ENCODE measurements at regions not wholly inside any gene's neighbourhood (a gene's known extent, or its start where the extent isn't known, plus 50 kb on each side); places are given as distances from the start of the nearest gene placed in this dataset.
"Not testable (repeated sequence)": the region's sequence is repeated elsewhere in the genome, so short reads cannot be mapped to it uniquely, and the experiment has no call there.

DNA sequence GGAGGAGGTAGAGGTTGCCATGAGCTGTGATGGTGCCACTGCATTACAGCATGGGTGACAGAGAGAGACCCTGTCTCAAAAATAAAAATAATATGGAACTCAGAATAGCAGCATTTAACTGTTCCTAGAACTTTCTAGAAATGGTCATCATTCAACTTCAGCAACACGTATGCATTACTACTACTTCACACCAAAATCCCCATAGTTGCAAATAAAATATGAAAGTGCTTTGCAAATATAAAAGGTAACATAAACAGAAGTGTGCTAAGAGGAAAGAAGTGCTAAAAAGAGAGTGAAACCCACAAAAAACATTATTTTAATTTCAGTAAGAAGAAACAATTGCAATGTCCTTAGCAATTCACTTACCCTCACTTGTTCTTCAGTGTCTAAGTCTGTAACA lies 169.7 kb upstream of the NUDT4 start:
- intact Hi-C loops (cut with micrococcal nuclease): no loop called here
- no peak for DNase-seq
- ATAC-seq: no peak

DNA sequence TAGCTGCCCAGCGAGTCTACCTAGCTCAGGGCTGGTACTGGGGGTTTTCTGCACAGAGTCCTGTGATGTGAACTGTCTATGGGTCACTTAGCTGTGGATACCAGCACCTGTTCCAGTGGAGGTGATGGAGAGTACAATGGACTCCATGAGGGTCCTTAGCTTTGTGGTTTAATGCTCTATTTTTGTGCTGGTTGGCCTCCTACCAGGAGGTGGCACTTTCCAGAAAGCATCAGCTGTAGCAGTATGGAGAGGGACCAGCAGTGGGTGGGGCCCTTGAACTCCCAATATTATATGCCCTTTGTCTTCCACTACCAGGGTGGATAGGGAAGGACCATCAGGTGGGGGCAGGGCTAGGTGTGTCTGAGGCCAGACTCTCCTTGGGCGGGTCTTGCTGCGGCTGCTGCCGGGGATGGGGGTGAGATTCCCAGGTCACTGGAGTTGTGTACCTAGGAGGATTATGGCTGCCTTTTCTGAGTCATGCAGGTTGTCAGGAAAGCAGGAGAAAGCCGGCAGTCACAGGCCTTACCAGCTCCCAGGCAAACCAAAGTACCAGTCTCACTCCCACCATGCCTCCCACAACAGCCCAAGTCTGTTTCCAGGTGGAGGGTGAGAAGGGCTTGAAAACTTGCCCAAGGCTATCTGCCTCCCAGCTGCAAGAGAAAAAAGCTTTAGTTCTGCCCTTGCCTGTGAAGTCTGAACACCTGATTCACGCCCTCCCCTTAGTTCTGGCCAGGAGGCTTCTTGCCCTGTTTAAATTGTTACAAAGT lies 163.0 kb upstream of the NUDT4 start:
- DNase-seq (no peak), ATAC-seq (no peak)
- intact Hi-C loops (cut with micrococcal nuclease): no loop called here

DNA sequence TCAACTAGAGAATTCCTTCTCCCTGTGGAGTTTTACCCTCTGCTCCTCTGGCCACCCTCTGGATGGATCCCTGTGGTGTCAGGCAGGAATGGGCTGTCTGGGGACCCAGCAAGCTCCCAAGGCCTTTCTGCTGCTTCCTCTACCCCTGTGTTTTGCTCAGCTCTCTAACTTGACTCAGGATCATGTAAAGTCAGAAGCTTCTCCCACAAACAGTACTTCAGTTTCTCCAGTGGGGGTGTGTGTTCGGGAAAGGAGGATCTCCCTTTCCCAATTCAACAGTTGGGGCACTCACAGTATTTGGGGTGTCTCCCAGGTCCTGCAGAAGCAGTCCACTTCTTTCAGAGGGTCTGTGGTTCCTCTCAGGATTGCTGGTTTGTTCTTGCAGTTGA lies 162.4 kb upstream of the NUDT4 start:
- ATAC-seq (no peak), DNase-seq (no peak)
- intact Hi-C loops (cut with micrococcal nuclease): no loop called here

DNA sequence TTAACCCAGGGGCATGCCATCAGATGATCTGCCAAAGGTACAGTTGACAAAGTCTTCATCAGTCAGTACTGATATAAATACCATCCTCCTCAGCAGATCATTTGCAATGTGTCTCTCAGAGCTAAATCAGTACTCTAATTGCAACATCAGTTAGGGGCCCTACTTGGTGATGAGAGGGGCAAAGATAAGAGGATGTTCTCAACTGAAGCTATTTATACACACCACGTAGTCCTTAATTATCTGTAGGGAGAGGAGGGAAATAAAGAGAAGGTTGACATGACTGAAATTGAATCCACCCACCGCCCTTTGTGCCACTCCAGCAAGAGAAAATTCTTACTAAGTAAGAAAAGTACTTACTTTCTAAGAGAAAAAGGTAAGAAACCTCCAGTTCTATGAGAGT lies 157.8 kb upstream of the NUDT4 start:
- ATAC-seq: peak; percentile 97
- intact Hi-C loops (cut with micrococcal nuclease): no loop called here
- no peak for DNase-seq

DNA sequence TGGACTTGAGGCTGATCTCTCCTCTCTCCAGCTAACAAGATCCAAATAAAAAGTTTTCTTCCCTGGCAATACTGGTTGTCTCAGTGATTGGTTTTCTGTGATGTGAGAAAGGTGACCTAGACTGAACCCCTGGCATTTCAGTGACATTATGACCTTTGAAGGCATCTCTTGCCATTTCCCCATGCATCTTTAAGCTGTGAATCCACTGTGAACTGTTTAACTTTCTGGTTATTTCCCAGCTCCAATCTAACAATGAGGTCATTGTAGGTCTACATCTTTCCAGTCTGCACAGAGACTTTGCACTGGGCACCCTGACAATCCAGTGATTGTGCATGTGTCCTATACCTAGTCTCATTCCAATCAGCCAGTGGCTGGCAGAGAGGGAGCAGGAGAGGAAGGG lies 155.9 kb upstream of the NUDT4 start:
- ATAC-seq (no peak), DNase-seq (no peak)
- intact Hi-C loops (cut with micrococcal nuclease): no loop called here

DNA sequence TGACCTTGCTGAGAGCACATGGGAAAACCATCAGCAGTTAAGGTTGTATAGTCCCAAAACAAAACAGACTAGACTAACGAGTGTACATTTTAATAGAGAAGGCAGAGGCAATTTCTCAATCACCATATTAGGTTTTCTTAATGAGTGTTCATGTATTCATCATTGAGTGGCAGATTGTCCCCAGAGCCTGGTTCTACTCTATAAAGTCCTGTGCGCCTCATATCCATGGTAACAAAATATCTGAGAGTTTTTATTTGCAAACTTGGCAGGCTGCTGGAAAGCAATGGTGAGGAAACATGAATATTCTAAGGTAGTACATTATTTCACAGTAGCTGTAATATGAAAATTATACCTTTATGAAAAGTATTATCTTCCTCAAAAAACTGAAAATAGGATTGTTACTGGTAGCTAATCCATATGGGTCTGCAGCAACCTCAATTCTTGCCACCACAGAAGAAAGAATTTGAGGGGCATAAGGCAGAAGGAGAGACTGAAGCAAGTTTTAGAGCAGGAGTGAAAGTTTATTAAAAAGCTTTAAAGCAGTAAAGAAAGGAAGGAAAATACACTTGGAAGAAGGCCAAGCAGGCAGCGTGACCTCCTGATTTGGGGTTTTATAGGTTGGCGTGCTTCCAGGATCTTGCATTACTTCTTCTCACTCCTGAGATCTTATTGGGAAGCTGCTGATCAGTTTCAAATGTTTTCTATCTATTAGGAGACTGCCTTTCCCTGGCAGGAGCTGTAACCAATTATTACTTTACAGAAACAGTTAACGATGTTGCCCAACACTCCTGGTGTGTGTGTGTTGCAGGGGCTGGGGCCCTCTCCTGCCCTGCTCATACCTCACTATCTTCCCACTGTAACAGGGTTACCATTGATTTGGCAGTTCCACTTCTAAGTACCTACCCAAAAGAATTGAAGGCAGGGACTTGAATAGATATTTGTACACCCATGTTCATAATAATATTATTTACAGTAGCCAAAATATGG lies 154.0 kb upstream of the NUDT4 start:
- peak; percentile 22 for ATAC-seq
- intact Hi-C loops (cut with micrococcal nuclease): no loop called here

DNA sequence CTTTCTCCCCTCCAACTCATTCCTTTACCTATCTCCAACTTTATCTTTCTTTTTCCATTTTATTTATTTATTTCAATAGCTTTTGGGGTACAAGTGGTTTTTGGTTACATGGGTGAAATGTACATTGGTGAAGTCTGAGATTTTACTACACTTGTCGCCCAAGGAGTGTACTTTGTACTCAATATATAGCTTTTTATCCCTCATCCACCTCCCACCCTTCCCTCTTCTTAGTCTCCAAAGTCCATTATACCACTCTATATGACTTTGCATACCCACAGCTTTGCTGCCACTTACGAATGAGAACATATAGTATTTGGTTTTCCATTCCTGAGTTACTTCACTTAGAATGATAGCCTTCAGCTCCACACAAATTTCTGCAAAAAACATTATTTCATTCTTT lies 152.6 kb upstream of the NUDT4 start:
- no peak for ATAC-seq

More for the DNA sequence above, 154.0 kb upstream of the NUDT4 start:
- no peak for DNase-seq

DNA sequence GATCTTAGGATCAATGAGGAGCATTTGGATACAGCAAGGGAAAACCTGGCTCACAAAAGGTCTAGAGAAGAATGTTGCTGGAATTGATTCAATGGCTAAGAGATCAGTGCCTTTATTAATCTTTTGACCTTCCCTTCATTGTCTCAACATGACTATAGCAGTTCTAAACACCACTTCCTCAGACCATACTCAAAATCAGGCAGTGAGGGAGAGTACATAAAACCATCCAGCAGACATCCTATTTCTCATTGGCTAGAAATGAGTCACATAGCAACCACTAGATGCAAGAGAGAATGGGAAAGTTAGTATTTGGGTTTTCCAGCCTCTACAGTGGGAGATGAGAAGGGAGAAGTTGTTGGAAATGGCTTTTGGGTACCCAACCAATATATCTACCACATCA lies 151.4 kb upstream of the NUDT4 start:
- intact Hi-C loops (cut with micrococcal nuclease): no loop called here
- ATAC-seq: no peak
- DNase-seq: no peak

More for the DNA sequence above, 152.6 kb upstream of the NUDT4 start:
- DNase-seq: no peak
- intact Hi-C loops (cut with micrococcal nuclease): no loop called here

DNA sequence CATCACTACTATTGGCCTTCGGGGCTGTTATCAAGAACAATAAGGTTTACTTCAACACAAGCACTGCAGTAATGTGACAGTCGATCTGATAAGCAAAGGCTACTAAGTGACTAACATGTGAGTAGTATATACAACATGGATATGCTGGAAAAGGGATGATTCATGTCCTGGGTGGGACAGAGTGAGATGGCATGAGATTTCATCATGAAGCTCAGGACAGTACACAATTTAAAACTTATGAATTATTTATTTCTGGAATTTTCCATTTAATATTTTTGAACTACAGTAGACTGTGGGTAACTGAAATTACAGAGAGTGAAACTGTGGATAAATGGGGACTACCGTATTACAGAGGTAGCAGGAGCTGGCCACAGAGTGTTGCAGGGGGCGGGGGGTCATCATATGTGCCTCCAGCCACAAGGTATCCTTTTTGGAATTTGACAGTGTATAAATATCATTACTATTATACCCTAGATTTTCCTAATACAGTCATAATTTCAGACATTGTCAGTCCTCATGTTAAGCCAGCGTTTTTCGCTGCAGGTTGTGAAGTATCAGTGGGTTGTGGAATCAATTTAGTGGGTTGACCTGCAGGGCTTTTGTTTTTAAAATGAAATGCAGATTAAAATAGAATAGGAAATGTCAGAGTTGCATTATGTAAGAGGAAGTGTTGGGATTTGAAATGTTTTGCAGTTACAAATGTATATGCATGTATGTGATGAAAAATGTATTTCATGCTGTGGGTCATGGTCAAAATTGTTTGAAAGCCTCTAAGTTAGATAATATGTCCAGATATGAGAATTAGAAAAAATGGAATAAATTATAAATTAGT lies 148.0 kb upstream of the NUDT4 start:
- ATAC-seq: no peak
- no peak for DNase-seq
- intact Hi-C loops (cut with micrococcal nuclease): no loop called here

DNA sequence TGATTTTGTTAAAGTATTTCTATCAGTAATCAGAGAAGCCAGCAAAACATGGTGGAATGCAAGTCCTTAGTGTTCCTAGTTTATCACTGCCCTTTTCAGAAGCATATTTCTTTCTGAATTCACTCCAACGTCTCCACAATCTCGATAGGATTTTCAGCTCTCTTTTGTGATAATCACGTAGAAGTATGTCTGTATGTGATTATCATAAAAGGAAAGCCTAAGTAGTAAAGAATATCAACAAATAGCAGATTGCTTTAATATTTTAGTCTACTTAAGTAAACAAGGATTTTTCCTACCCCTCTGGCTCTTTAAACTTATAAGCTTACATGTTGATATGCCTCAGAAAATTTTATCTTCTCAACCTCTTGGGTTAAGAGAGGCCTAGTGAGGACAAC lies 147.4 kb upstream of the NUDT4 start:
- intact Hi-C loops (cut with micrococcal nuclease): no loop called here
- no peak for ATAC-seq
- DNase-seq: no peak

DNA sequence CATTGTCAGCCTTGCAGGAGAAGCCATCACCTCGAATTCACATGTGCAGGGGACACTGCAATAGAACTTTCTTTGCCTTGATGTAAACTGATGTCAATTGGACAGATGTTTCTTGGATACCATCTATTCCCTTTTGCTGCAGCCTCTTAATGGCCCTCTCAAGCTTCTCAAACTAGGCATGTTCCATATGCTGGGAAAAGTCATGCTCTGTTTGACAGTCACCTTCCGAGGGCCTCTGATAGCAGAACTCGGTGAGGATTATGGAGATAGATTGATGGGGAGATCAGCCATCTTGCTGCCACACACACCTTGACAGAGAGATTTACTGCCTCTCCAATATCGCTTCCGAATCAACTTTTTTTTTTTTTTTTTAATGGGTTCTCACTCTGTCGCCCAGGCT lies 145.8 kb upstream of the NUDT4 start:
- no peak for ATAC-seq
- intact Hi-C loops (cut with micrococcal nuclease): no loop called here
- DNase-seq: no peak

DNA sequence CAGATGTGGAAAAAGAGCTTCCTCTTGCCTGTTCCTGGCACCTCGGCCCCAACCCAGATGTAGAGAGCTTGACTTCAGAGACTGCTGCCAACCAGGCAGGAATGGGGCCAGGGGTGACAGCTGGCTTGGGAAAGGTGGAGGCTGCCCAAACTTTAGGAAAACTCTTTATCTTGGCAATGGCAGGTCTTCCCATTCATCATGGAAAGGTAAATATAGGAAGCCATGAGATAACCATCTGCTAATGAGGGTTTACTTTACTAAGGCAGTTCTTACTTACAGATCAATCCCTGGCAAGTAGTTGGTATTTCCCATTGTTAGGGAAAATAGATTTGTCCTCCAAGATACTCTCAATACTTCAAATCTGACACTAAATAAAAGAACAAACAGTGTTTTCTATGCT lies 143.1 kb upstream of the NUDT4 start:
- intact Hi-C loops (cut with micrococcal nuclease): no loop called here
- DNase-seq (peak; percentile 47), ATAC-seq (peak; percentile 33)

DNA sequence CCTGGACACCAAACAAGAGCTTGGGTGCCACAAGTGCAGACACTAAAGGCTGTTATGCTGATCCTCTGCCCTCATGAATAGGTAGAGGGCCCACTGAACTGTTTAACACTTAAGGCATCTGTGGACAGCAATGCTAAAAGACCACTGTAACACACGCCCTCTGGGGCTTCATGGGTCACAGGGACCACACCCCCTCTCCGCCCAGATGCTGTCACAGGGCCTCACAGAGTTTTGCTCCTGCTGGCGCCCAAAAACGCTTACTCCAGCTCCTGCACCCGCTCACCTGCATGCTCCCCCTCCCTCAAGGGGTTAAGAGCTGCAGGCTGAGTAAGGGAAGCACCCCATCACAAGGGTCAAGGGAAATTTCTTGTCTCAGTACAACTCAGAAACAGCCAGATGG lies 141.8 kb upstream of the NUDT4 start:
- intact Hi-C loops (cut with micrococcal nuclease): no loop called here
- DNase-seq: no peak
- ATAC-seq: no peak

DNA sequence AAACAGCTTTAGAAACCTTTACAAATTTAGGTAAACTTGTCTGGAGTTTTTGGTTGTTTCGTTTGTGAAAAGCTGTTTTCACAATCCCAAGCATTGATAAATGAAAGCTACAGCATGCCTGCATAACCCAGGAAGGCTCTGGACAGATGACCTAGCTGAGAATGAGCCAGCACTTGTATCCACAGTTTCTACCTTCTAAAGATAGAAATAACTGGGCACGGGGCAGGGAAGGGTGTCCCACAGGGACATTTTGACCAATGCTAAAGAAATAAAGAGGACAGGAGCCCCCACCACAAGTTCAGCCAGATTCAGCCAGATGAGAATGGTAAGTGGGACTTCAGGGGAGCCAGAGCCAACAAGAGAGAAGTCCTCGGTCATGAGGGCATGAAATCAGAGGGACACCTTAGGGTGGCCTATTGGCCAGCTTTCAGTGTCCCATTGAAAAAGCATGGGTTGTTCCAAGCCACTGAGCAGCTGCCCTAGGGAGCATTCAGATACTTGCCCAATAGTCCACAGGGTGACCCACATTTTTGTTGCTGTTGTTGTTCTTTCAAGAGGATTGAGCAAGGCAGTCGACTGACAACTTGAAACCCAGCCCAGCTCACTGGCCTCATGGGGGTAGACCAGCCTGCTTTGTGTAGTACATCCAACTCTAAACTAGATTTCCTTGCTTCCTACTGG lies 140.3 kb upstream of the NUDT4 start:
- peak; percentile 76 for ATAC-seq
- DNase-seq: peak; percentile 35
- intact Hi-C loops (cut with micrococcal nuclease): no loop called here

DNA sequence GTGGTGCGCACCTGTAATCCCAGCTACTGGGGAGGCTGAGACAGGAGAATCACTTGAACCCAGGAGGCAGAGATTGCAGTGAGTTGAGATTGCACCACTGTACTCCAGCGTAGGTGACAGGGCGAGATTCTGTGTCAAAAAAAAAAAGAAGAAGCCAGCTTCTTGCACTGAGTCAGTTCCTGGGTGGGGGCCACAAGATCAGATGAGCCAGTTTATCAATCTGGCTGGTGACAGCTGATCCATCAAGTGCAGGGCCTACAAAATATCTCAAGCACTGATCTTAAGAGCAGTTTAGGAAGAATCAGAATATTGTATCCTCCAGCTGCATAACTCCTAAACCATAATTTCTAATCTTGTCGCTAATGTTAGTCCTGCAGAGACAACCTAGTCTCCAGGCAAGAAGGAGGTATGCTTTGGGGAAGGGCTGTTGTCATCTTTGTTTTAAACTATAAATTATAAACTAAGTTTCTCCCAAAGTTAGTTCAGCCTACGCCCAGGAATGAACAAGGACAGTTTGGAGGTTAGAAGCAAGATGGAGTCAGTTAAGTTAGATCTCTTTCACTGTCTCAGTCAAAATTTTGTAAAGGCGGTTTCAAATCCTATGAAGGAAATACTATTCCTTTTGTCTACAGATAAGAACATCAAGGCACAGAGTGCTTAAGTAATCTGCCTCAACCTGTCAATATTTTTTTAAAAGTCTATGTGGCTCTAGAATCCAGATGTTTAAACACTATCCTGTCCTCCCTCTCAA lies 139.0 kb upstream of the NUDT4 start:
- DNase-seq; ATAC-seq; intact Hi-C loops (cut with micrococcal nuclease): not testable (repeated sequence)

DNA sequence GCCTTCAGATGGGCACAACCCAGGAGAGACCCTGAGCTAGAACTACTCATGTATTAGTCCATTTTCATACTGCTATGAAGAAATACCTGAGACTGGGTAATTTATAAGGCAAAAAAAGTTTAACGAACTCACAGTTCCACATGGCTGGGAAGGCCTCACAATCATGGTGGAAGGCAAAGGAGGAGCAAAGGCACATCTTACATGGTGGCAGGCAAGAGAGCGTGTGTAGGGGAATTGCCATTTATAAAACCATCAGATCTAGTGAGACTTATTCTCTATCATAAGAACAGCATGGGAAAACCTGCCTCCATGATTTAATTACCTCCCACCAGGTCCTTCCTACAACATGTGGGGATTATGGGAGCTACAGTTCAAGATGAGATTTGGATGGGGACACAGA lies 137.9 kb upstream of the NUDT4 start:
- ATAC-seq; DNase-seq; intact Hi-C loops (cut with micrococcal nuclease): not testable (repeated sequence)

DNA sequence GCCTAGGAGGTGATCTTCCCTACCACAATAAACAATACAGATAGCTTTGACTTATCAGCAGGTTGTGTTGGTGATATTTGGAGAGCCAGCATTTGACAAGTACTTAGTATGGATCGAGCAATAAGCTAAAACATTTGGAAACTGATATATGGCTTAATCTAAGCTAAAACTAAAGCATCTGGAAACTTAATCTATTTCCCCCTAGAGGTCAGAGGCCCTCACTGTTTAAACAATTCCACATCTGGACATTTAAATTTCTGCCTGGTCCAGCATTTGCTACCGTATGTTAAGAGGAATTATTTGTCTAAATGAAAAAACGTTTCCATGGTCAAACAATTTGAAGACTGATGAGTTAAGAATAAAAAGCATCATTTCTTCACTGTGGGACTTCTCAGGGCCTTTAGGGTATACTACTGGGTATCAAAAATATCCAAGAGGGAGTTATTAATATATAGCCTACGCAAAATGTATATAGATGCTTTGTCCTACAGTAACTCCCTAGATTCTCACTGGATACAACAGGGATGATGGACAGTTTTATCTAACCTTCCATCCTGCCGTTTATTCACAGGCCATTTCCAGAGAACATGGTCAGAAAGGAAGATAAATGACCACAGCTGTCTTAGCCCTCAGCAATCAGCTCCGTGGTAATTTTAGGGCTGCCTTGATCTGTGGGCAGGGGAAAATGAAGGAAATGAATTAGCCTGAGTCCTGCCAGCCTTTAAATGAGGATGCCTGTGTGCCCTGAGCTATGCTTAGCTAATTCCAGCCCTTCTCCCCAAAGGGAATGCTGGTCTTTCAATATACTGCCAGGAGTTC lies 135.4 kb upstream of the NUDT4 start:
- intact Hi-C loops (cut with micrococcal nuclease): no loop called here
- no peak for DNase-seq
- no peak for ATAC-seq

DNA sequence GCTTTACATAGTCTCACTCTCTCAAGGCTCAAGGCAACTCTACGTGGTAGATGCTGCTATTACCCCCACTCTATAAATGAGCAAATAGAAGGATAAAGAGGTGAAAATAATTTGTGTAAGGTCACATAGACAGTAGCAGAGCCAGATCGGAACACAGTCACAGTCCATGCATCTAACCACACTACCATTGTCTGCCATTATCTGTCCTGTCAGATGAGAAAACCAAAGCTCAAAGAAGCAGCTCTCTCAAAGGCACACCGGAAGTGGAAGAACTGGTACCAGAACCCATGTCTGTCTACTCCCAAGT lies 134.4 kb upstream of the NUDT4 start:
- no peak for ATAC-seq
- intact Hi-C loops (cut with micrococcal nuclease): no loop called here
- no peak for DNase-seq
